ENCODE measurements at regions not wholly inside any gene's neighbourhood (a gene's known extent, or its start where the extent isn't known, plus 50 kb on each side); places are given as distances from the start of the nearest gene placed in this dataset.

DNA sequence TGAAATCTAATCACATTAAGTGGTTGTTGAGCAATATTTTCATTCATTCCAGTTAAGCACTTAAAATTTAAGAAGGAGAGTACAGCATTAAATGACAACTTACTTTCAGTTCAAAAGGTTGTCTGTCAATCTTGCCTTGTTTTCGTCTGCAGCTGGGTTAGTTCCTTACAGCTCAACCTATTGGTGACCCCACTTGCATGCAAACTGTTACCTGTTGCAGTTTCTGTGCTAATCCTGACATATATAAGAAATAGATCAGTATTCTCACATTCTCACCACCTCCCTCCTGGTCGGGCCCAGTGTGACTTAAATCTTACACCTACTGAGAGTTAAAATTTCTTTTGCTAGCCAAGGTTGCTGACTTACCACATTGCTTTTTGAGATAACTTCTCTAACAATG lies 191.8 kb upstream of the SMC2 start:
- TF ChIP-seq, protein P1, sequence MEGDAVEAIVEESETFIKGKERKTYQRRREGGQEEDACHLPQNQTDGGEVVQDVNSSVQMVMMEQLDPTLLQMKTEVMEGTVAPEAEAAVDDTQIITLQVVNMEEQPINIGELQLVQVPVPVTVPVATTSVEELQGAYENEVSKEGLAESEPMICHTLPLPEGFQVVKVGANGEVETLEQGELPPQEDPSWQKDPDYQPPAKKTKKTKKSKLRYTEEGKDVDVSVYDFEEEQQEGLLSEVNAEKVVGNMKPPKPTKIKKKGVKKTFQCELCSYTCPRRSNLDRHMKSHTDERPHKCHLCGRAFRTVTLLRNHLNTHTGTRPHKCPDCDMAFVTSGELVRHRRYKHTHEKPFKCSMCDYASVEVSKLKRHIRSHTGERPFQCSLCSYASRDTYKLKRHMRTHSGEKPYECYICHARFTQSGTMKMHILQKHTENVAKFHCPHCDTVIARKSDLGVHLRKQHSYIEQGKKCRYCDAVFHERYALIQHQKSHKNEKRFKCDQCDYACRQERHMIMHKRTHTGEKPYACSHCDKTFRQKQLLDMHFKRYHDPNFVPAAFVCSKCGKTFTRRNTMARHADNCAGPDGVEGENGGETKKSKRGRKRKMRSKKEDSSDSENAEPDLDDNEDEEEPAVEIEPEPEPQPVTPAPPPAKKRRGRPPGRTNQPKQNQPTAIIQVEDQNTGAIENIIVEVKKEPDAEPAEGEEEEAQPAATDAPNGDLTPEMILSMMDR (IDR thresholded peaks at IDR 0.05 in 2 of 3, conservative IDR thresholded peaks at IDR 0.05 in 1 of 3; ENCODE audit: borderline replicate concordance in 1 of 3, insufficient read depth in 1 of 3, low read depth in 2 of 3, low read length in 2 of 3) = no peak
- TF ChIP-seq FOSL1 (IDR thresholded peaks at IDR 0.05; ENCODE audit: low read depth) (no peak), EZH2phosphoT487 (IDR thresholded peaks at IDR 0.05; ENCODE audit: borderline replicate concordance) (no peak), POLR2A (IDR thresholded peaks at IDR 0.05; ENCODE audit: borderline replicate concordance, extremely low read depth, insufficient read depth, insufficient read length) (no peak), SRF (IDR thresholded peaks at IDR 0.05; ENCODE audit: low read depth) (no peak), YY1 (IDR thresholded peaks at IDR 0.05; ENCODE audit: extremely low read depth, insufficient replicate concordance, low read depth, low read length) (no peak), EZH2 (IDR thresholded peaks at IDR 0.05) (no peak), RAD21 (IDR thresholded peaks at IDR 0.05; ENCODE audit: low read depth) (no peak)
